Iris pigment epithelial cell (primary cell): ENCODE measurements at regions not wholly inside any gene's neighbourhood (a gene's known extent, or its start where the extent isn't known, plus 50 kb on each side); places are given as distances from the start of the nearest gene placed in this dataset.

Experiments used
- DNase-seq: peaks from one replicate; pipeline ENCODE4 v3.0.0-alpha.2; 2011; ENCODE audit warnings: low read depth

DNA sequence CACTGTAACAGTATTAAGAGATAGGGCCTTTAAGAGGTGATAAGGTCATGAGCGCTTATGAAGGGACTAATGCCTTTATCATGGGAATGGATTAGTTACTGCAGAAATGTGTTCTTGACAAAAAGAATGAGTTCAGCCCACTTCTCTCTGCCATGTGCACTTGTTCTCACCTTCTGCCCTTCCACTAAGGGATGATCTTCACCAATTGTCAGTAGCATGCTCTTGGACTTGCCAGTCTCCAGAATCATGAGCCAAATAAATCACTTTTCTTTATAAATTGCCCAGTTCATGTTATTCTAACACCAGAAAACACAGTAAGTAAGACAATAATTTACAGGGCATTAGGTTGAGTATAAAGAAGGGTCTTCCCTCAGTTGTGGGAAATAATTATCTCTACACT, 189.1 kb downstream of the CRPPA start:
- no peak for DNase-seq

GRCh38 chr7:16223963-16224707, 197.2 kb downstream of the CRPPA start:
- no peak for DNase-seq

GRCh38 chr7:16212610-16213009, 208.7 kb downstream of the CRPPA start:
- DNase-seq: no peak

DNA sequence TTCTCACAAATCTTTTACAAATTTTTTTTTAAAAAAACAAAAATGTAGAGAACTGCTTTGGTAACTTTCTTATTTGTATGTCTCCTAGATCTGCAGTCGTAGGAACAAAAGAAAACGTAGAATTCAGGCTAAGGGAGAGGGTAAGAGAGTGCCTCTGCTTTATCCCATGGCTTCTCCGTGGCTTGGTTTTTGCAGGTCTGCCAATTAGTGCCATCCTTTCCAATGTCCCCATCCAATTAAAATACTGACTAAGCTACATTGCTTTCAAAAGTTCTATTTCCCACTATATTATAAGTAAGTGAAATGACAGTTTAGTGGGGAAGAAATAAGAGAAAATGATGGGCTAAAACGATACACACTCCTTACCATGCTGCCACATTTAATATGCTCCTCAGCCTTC, 209.3 kb downstream of the CRPPA start:
- DNase-seq: no peak

DNA sequence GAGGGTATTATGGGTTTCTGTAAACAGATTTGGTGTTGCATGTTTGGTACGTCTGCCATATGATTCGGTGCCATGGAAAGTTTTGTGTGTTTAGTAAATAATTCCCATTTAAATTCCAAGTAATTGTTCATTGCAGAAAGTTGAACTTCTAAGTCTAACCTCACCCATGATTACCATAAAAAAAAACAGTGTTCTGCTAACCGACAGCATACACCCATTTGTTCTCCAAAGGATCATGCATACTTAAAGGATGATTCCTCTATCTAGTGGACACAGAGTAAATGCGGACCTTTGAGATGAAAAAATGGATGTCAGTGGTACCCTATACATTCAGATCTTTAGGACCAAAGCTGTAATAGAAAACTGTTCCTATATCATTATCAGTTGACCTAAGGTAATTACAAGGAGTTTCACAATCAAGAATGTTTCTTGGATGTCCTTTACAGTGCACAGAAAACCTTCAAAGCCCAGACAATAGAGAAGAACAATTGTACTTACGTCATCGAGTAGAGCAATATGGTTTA, 209.9 kb downstream of the CRPPA start:
- DNase-seq: no peak

GRCh38 chr7:16210171-16210570, 211.2 kb downstream of the CRPPA start:
- DNase-seq: no peak

- no peak for DNase-seq
These were observed 214.0 kb downstream of the CRPPA start for GRCh38 chr7:16207321-16207720.

GRCh38 chr7:16205466-16205865, 215.9 kb downstream of the CRPPA start:
- DNase-seq: peak; percentile 6

DNA sequence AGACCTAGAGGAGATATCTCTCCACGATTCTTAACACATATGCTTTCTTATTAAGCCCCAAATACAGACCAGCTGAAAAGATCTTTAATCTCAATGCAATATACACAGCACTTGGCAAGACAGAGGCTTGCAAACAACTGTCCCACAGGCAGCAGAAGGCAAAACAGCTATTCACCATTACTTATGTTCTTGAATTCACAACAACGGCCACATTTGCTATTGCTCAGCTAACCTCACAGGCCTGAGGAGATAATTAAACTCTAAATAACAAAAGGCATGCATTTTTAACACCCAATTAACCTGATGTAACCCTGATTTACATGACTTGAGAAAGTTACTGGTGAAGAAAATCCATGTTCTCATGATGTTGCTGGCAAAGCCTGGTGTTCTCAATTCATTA, 216.4 kb downstream of the CRPPA start:
- no peak for DNase-seq

GRCh38 chr7:16203065-16203464, 218.3 kb downstream of the CRPPA start:
- no peak for DNase-seq

DNA sequence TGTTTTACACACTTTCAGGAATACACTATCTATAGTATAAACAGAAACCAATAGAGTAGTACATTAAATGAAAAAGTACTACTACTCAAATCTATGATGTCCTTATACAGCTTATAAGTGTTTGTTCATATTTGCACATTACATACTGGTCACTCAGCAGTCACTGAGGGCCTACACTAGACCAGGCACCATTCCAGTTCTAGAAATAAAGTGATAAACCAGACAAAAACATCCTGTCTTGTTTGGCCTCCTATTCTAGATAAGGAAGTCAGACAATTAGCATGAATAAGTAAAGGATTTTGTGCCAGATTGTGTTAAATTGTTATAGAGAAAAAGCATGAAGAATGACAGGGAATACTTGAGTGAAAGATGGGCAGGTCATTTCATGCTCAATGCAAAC, 219.0 kb downstream of the CRPPA start:
- DNase-seq: peak; percentile 31

DNA sequence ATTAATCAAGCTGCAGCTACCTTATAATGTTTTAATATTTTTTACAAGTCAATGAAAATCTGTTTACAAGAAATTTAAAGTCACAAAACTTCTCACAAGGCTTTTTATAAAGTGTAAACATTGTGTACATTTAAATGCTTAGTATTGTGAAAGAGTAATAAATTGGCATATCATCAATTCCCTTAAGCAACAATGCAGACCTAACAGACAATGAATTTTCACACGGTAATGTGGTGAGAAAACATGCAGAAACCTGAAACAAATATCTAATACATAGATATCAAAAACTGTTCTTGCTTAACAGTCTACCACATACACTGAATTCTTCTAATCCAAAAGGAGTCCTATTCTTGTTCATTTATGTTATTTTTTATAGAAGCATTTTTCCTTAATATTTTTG, 220.7 kb downstream of the CRPPA start:
- DNase-seq: no peak

- DNase-seq: no peak
These were observed 227.7 kb downstream of the CRPPA start for GRCh38 chr7:16193631-16194030.

DNA sequence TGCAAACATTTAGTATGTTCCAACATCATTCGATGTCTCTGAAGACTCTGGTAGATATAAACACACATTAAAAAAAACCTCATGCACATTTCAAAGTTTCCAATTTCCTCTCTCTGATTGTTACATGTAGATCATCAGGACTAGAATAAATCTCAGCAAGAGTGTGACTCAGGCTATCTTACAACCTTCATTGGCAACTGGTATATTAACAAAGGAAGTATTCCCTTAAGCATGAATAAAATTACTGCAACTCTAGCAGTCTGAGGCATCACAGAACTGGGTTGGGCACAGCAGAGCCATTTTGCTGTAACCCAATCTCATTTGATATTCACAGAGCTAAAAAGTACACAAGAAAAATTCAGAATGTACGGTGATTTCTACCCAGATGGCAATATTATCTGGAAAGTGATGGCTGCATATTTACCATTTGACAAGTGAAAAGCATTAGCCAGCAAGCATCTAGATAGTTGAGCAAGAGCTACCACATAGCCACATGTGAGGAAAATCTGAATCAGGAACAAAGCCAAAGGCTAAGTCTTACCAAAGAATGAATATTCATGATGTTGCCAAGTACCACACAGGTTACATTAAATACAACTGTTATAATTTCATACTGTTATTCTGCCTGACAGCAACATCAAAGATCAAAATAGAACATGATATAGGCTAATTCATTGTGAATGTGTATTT, 232.2 kb downstream of the CRPPA start:
- DNase-seq: peak; percentile 91

GRCh38 chr7:16187131-16187530, 234.2 kb downstream of the CRPPA start:
- peak; percentile 5 for DNase-seq

DNA sequence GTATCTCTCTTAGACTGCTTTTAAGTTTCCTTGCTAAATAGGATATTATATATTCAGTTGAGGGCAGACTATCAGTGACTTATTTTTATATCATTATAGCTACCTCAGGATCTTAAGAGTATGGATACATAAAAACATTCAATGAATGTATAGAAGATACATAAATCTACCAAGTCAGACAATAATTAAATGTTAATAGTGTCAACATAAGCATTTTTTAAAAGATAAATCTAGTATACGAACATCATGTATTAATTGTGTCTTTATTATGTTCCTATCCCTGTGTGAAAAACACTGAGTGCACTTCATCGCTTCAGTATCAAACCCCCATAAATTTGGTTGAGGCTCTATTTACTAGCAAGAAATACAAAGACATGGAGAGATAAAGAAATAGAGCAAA, 242.8 kb downstream of the CRPPA start:
- no peak for DNase-seq

- no peak for DNase-seq
These were observed 243.2 kb downstream of the CRPPA start for GRCh38 chr7:16178092-16178491.

GRCh38 chr7:16174253-16174652, 247.1 kb downstream of the CRPPA start:
- DNase-seq: no peak

DNA sequence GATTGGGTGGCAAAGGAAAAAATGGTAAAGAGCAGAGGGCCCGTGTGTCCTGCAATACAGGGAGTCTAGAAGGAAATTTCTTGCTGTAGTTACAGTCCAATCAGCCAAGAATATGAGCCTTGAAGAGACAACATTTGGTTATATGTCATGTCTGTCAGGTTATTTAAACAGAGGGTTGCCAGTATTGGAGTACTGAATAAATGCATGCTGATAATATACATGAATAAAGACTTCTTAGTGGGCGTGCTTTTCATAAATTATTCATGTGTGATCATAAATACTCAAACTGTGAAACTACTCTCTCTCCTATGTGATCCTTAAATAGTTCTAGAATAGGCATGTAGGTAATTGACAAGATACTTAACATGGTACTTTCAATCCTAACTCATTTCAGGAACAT, 249.0 kb downstream of the CRPPA start:
- no peak for DNase-seq

DNA sequence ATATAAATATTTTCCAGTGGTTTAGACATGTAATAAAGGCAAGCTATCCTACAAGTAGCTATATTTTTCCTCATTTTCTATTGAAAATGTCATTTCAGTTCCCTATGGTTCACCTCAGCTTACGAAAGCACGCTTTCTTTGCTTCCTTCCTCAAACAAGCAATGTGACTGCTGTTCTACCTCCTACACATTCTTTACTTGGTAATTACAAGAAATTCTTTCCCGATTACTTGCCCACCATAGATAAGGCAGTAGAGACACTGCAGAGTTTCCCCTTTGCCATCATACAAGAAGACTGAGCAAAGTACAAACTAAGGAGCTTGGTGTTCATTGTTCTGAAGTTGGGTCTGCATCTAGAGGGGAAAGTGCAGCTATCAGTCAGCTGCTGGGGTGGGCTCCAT, 249.4 kb downstream of the CRPPA start:
- DNase-seq: peak; percentile 11

- DNase-seq: no peak
These were observed 250.7 kb downstream of the CRPPA start for GRCh38 chr7:16170671-16171070.

- no peak for DNase-seq
These were observed 251.8 kb downstream of the CRPPA start for GRCh38 chr7:16169537-16169936.

DNA sequence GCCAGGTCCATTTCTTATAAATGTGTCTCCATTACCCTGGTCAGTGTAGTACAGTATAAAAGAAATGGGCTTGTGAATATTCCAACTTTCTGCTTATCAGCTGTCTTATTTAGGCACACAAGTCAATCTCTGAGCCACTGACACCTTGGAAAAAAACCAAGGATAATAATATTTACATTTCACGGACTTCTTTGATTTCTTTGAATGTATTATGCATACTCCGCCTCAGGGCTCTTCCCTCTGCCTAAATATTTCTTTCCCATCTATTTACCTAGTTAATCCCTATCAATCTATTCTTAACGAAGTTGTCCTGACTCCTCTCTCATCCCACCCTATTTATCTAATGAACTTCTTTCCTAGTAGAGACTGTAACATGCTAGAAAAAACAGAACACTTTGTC, 253.8 kb downstream of the CRPPA start:
- no peak for DNase-seq

DNA sequence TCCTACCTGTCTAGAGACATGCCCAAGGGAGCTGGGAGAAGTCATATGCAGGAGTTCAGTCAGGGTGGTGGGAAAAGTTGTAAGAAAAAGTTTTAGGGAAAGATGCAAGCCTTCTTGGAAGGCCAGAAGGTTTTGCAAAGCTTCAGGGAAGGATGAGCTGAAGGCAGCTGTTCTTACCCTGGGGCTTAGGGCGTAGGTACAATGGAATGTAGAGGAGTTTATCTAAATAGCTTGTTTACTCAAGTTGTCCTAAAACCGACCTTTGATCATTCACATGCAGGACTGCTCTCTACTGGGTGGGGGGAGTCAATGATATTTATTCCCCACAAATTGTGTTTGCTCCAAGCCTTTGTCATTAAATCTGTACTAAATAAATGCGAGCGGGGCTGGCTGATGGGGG, 277.0 kb downstream of the CRPPA start:
- no peak for DNase-seq
